MM.1S (cell line): ENCODE measurements at regions not wholly inside any gene's neighbourhood (a gene's known extent, or its start where the extent isn't known, plus 50 kb on each side); places are given as distances from the start of the nearest gene placed in this dataset.

ENCODE experiments used
- CTCF ChIP-seq: fragments of 300-600 bp; sonication (generic); IDR thresholded peaks from 2 replicates; pipeline ENCODE4 v1.5.1; 2016; ENCODE audit warnings: antibody characterized with exemption, low read length, mixed read lengths
- EZH2 ChIP-seq: fragments of 300-600 bp; sonication (generic); optimal IDR thresholded peaks from 2 replicates; pipeline ENCODE3; 2017; ENCODE audit warnings: low read depth, mild to moderate bottlenecking, antibody characterized with exemption, low read length, mixed read lengths
- EZH2phosphoT487 ChIP-seq: fragments of 300-600 bp; sonication (generic); IDR thresholded peaks from 2 replicates; pipeline ENCODE4 v1.6.1; 2018; ENCODE audit warnings: antibody characterized with exemption, low read length

- TF ChIP-seq CTCF: no peak
- TF ChIP-seq EZH2: no peak
- TF ChIP-seq EZH2phosphoT487: no peak
Observed at GRCh38 chrX:98523026-98523425, 1639.3 kb downstream of the RPA4 start.
